NCI-H69 (cell line): ENCODE measurements at regions not wholly inside any gene's neighbourhood (a gene's known extent, or its start where the extent isn't known, plus 50 kb on each side); places are given as distances from the start of the nearest gene placed in this dataset.
"Not testable (repeated sequence)": the region's sequence is repeated elsewhere in the genome, so short reads cannot be mapped to it uniquely, and the experiment has no call there.

Experiments
- DNase-seq: peaks from one replicate; lab custom pipeline; 2025; lab: John Stamatoyannopoulos, UW

DNA sequence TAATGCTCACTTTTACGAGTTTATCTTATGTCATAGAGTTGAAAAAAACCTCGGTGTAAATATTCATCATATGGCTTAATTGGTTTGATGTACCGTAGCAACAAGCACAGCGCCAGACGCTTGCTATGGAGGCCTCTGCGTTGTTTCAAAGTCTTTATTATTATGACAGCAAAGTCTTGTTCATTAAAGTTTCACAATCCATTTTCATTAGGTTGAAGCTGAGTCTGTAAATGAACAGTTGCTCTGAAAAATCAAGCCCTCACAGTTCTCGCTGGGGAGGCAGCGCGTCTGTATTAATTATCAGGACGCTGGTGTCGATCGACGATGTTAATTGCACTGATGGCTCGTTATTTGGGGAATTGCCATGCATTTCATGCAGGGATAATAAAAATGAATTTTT lies 185.6 kb downstream of the INSC start:
- no peak for DNase-seq

DNA sequence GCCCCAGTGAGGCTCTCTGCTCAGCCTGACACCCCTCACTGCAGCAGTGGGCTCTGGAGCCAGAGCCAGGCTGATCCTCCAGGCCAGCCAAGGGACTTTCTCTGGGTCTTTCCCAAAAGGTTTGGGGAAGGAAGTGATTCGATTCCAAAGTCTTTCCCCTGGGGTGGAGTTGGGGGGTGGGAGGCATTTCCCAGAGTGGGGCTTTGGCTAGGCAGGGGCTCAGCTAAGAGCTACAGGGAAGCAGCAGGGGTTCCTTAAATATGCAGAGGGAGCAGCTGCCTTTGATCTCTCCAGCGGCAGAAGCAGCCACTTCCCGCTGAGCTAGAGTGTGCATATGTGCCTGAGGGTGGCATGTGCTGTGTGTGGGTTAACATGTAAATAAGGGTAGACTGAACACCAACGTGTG lies 192.9 kb downstream of the INSC start:
- DNase-seq, result peak; percentile 86

DNA sequence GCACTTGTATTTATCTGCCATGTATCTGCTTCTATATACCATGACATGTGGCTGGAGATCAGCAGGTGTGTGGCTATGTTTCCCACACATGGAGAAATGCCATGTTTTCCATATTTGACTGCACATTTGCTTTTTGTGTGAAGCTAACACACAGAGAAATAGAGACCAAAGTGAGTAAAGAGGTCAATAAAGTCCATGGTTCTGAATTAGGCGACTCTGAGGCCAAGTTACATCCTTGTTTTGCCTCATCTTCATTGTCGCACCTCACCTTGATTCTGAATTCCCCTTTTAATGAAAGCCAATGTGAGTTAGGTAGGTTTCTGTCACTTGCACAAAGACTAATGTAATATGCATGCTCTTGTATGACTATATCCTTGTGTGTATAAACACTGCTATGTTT lies 194.1 kb downstream of the INSC start:
- no peak for DNase-seq

DNA sequence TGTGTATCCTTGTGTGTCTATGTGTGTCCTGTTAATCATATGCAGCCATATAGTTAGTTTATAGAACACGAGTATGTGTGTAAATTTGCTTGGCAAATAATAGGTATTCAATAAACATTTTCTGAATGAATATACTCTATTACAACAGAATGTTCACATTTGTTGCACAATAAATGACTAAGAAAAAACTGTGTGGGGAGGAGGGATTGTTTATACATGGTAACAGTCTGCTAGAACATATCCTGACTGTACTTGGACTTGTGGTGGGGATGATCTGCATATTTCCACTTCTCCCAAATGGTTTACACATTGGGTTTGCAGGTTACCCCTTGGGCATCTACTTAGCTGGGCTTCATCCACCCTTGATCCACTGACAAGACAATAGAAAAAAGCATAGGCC lies 194.6 kb downstream of the INSC start:
- DNase-seq, result no peak

DNA sequence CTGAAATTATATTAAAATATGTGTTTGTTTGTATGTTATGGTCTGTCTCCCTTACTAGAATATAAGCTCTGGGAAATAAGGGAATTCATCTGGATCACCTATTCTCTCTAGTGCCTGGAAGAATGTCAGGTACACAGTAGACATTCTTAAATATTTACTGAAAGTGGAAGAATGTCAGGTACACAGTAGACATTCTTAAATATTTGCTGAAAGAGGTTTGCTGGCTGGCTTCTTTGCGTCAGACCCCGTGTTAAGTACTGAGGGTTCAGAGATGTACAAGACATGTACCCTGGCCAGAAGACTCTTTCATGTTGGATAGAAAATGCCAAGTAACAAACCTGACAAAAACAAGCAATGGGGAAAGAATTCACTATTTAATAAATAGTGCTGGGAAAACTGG lies 199.1 kb downstream of the INSC start:
- DNase-seq, result no peak

DNA sequence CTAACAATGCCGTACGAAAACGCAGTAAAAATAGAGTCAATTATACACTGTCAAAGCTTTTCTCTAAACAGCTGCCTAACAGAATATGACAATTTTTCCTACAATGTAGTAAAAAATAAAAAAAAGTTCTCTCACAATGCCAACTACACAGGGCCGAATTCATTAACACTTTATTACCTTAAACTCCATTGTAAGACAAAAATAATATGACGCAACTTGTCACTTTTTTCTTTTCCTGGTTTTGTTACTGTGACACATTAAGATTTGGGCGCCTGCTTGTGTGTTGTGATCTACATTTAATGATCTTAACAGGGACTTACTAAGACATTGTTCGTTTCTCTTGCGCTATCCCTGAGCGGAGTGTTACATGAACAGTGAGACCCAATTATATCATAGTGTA lies 204.1 kb downstream of the INSC start:
- DNase-seq, result no peak

DNA sequence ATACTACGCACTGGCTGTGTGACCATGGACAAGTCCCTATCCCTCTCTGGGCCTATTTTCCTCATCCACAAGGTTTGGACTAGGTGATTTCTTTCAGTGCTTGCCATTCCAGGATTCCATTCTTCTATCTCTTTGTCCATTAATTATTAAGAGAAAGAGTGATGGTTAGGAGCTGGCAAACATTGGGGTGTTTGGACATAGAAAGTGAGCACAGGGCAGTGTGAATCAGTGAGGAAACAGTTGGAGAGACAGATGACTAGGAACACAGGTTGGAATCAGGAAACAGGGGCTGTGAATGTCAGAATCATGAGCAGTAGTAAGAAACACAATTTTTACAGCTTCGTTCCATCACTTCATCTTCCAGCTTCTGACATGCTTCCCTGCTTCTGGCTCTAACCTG lies 211.8 kb downstream of the INSC start:
- no peak for DNase-seq

DNA sequence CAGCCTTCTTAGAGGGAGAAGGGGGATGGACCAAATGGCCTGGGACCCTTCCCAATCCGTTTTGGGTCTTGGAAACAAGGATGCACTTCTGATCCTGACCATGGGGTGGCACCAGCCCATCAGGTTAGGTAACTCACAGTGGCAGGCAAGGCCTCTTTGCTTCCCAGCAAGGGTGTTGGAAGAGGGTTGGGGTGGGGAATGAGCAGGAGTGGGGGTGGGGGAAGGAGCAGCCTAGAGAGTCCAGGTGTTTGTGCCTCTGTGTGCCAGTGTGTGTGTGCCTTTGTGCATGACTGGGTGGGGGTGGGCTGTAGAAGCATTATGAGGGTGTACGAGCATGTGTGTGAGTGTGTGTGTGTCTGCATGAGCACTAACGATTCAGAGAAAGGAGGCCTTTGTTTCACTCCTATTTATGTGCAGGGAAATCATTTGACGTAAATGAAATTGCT lies 213.1 kb downstream of the INSC start:
- peak; percentile 92 for DNase-seq

DNA sequence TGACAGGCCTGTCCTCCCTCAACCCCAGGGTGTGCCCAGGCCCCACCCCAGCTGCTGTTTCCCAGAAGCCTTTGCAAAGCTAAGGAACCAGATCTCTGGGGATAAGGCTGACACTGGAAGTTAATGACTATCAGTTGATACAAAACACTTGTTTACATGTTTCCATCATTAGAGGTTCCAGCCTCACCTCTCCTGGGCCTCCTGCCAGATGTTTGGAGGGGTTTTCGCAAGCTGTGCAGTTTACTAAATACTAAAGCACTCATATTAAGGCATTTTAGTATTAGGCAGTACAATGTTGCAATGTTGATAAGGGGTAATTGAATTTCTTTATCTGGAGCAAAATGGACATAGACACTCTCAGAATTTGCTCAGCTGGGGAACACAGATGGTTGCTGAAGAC lies 218.7 kb downstream of the INSC start:
- DNase-seq, result peak; percentile 75

DNA sequence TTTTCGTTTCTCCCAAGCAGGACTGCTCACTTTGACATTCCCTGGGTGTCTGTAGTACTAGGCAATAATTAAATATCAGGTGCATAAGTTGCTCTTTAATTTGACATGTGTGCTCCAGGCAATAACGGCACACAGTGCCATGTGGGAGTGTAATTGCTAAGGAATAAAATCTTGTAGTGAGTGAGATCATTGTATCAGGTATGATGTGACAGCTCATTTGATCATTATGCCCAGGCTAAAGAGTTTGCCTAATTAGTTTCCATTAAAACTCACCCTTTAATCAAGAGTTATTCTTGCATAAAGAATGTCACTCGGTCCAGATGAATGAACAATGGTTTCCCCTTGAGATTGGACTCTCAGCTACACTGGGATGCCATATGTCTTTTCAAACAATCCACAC lies 220.0 kb downstream of the INSC start:
- peak; percentile 98 for DNase-seq

DNA sequence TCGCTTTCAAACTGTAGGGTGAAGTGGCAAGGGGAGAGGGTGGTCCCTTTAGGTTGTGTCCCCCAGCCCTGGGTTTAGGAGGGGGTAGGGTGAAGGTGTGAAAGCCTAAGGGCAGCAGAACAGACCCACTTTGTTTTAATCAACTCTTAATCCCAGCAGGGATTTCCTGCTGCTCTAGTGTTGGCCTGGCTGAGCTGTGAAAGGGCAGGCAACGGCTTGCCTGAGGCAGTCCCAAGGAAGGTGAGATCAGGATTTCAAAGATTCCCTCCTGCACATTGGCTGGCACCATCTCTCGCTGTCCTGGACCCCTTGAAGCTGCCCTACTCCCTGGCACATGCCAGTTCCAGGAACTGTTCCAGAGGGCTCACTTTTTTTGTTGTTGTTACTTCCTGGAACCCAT lies 221.3 kb downstream of the INSC start:
- peak; percentile 87 for DNase-seq

DNA sequence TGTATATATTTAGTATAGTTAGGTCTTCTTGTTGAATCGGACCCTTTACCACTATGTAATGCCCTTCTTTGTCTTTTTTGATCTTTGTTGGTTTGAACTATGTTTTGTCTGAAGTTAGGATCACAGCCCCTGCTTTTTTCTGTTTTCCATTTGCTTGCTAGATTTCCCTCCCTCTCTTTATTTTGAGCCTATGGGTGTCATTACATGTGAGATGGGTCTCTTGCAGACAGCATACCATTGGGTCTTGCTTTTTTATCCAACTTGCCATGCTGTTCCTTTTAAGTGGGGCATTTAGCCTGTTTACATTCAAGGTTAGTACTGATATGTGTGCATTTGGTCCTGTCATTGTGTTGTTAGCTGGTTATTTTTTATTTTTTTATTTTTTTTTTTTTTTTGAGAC lies 224.6 kb downstream of the INSC start:
- no peak for DNase-seq

DNA sequence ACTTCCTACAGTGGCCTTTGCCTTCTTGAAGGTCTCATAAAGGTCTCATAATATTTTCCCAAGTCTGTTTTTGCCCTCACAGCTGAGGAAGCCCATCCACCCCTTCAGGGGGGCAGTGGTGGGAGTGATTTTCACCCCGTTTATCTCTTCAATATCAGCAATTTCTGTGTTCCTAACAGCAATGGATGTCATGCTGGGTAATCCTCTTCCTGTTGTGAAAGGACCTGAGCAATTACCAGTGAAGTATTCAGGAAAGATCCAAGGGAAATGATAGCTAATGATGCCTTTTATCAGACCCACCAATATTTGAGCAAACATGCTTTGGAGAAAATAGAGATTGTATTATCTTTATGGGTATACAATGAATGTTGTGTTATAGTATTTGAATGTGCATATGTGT lies 226.9 kb downstream of the INSC start:
- peak; percentile 32 for DNase-seq

DNA sequence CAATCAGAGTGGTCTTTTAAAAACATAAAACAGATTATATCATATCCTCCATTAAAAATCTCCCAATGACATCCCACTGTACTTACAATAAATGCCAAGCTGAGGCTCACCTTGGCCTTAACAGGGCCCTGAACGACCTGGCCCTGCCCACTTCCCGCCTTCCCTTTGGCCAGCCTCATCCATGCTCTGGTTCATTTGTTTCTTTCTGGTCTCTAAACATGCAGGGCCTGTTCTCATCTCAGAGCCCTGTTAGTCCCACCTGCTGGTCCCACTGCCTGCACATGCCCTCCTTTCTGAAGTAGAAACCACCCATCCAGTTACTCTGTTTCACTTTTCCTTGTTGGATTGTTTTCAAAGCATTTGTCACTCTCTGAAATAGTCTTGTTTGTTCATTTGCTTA lies 227.4 kb downstream of the INSC start:
- peak; percentile 24 for DNase-seq

DNA sequence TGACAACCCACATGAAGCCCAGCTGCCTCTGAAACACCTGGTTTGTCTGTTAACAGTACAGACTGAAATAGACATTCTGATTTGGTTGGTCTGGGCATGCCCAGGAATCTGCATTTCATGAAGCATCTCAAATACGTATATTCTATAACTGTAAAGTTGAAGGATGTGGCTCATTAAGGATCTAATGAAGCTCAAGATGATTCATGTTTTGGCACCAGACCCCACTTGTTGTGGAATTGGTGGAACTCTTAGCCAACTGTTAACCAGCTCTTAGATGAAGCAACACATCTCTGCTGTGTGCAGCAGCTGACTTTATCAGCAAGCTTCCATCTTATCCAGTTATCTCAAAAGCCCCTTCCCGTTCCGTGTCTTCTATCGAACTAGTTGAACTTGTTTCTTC lies 232.2 kb downstream of the INSC start:
- no peak for DNase-seq

DNA sequence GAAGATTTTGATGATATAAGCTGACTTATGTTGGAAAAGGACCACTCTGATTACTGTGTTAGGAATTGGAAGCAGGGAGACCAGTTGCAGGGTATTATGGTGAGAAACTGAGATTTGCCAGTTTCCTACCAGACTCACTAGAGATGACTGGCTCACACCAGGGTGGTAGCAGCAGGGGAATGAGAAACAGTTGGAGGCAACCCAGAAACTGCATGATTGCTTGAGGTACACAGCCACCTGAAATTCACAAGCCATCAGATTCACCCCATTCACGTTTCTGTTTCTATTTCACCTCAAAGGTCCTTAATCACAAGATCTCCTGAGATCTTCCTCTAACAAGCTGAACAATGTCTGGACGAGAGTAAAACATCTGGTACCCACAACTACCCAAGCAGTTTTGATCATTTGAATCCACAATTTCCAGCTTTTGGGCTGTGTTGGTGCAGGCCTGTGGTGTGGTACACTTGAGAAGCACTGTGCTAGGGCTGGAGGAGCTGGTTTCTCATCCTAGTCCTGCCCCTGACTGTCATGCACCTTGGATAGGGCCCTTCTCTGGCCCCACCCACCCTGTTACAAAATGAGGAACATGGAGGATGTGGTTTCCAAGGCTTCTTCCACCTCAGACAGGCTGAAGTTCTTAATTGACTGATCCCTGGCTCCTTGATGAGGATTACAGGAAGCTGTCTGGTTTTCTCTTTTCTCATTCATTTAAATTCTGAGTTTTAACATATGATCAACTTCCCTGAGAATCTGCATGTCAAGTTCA lies 233.4 kb downstream of the INSC start:
- no peak for DNase-seq

DNA sequence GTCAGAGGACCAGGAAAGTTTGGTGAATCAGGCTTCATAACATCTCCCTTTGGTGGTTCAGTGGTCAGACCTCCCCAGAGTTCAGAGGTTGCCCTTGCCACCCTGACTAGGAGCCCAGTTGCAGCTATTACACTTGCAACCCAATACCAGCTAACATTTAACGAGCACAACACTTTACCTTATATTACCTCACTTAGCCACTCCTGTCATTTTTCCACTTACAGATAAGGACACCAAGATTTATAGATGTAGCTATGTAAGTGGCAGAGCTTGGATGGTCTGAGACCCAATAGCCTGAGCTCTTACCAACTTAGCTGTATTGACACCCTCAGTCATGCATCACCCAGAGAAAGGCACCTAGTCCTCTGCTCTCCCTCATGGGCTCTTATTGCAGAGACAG lies 234.7 kb downstream of the INSC start:
- DNase-seq, result no peak

DNA sequence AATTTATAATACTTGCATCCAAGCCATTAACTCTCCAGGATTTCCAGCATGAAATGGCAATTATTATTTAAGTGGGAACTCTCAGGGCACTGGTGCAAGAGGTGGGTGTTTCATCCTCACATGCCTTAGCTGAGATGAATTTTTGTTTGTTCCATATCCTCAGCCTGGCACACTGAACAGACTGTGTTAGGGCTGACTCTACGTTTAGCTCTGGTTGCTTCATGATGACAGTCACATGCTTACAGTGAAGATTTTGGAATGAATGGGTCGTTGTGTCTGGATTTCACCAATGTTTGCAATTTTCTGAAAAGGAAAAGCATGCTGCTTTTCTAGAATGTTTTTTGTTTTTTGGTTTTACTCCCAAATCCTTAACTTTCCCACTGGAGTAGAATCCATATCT lies 246.6 kb downstream of the INSC start:
- no peak for DNase-seq

DNA sequence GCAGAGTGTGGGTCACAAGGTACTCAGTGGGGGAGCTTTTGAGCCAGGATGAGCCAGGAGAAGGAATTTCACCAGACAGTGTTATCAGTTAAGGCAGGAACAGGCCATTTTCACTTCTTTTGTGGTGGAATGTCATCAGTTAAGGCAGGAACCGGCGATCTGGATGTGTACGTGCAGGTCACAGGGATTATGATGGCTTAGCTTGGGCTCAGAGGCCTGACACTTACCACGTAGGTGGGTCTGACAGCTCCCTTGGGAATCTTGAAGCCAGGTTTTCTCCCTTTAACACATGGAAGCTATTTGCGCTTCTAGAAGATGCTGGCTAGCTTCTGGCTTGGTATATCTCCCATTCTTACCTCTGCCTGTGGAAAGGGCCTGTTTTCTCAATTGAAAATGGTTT lies 250.6 kb downstream of the INSC start:
- not testable (repeated sequence) for DNase-seq

DNA sequence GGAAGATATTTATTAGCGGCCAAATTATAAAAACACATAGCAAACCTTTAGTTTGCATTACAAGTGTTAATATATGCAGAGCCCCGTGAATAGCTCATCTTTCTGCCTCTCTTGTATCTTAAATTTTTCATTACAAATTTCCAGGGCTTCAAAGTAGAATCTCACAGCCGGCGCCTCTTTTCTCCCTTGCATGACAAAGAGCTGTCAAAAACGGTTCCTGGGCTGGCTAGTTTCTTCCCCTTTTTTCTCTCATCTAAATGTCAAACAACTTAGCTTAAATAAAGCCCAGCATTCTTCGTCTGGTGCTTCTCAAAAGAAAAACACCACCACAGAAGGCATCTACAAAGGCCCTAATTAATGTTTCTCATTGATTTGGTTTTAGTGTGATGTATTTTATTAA lies 253.0 kb downstream of the INSC start:
- DNase-seq, result no peak

DNA sequence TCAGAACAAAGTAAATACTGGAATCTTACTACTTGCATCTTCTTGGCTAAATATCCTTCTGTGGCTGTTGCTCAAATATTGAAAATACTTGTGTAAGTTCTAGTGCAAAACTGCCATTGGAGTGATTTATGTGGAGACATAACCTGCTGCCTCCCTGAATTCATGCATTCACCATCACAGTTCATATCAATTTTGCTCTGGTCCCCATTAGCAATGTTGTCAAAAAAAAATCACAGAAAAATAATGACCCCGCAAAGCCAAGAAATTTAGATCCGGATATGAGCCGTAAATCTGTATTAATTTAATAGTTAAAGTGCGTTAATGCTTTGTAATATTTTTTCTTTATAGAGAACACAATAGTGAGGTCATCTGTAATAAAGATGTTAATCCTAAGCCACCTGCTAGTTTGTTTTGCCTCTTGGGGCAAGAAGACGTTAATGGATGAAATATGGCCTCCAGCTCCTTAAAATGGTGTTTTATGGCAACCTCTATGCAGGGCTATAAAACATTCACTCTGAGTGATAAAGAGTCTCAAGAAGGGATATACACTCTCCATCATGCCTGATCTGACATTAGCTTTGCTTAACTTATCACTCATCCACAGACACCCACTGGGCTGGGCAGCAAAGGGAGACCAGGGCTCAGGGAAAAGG lies 255.9 kb downstream of the INSC start:
- peak; percentile 68 for DNase-seq

DNA sequence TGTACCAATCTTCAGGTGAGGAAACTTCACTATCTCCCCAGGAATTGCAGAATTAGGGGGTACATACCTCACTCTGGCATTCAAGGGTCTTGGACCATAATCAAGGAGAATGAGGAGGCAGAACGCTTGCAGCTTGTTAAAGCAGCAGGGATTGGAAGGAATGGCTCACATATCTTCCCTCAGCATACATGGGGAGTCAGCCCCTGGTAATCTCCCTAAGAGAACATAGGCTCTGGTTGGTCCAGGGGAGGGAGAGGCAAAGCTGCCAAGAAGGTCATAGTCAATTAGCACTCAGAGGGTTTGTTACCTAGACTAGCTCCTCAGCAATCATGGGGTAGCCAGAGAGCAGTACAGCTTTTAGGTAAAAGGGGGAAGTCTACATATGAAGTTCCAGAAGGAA lies 256.8 kb downstream of the INSC start:
- DNase-seq, result peak; percentile 51

DNA sequence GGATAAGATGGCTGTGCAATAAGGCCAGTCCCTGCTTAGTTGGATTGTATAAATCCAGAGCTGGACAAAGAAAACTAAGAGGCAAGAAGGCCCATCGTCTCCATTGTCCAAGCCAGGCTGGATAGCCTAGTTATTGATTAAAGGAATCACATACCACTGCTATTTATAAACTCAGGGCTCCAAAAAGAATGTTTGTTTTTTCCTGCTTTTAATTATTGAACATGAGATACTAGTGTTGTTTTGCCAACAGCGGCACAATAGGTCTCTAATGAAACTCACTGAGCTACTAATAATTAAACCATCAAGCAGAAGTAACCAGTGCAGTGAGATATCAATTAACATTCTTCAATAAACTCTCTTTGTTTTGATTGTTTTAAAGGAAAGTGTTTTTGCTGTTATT lies 259.7 kb downstream of the INSC start:
- no peak for DNase-seq

DNA sequence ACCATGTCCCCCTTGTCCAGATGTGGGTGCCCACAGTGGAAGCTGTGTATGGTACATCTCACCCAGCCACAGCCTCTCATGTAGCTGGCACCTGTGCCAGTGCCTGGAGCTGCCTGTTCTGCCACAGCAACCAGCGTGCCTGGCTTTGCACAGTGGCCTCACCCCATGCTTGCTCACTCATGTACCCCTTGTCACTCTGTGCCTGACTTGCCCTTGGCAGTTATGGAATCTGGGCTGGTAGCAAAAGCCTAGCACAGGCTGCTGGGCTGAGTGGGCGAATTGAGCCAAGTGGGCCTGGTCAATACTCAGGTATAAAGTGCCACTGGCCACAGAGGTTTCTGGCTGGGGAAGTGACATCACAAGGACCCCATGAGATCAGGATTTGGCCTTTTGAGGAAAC lies 264.2 kb downstream of the INSC start:
- DNase-seq, result no peak
